HG02885 (cell line): ENCODE measurements at regions not wholly inside any gene's neighbourhood (a gene's known extent, or its start where the extent isn't known, plus 50 kb on each side); places are given as distances from the start of the nearest gene placed in this dataset.

Experiments
- ATAC-seq: cut with Tn5 transposase; IDR thresholded peaks from one replicate; pipeline ENCODE4 v1.9.1; 2021; ENCODE audit warnings: mild to moderate bottlenecking; ENCODE audit not compliant: unreplicated experiment, poor library complexity

GRCh38 chr5:42321785-42322184, 101.5 kb upstream of the GHR start:
- no peak for ATAC-seq

GRCh38 chr5:42337143-42337542, 86.1 kb upstream of the GHR start:
- ATAC-seq: no peak

- ATAC-seq: no peak
Observed at GRCh38 chr5:42337607-42338006, 85.6 kb upstream of the GHR start.

- ATAC-seq: no peak
Observed at GRCh38 chr5:42338136-42338535, 85.1 kb upstream of the GHR start.

- no peak for ATAC-seq
Observed at GRCh38 chr5:42349163-42349562, 74.1 kb upstream of the GHR start.

- no peak for ATAC-seq
Observed at GRCh38 chr5:42351956-42352355, 71.3 kb upstream of the GHR start.

GRCh38 chr5:42360056-42360455, 63.2 kb upstream of the GHR start:
- ATAC-seq: no peak

- ATAC-seq: no peak
Observed at GRCh38 chr5:42360616-42361314, 62.5 kb upstream of the GHR start.

GRCh38 chr5:42361315-42361688, 61.9 kb upstream of the GHR start:
- no peak for ATAC-seq

- peak; percentile 84 for ATAC-seq
Observed at GRCh38 chr5:42366051-42366450, 57.2 kb upstream of the GHR start.
